GM08714 (cell line): ENCODE measurements at regions not wholly inside any gene's neighbourhood (a gene's known extent, or its start where the extent isn't known, plus 50 kb on each side); places are given as distances from the start of the nearest gene placed in this dataset.
"Not testable (repeated sequence)": the region's sequence is repeated elsewhere in the genome, so short reads cannot be mapped to it uniquely, and the experiment has no call there.

Experiments
- H3K4me3 ChIP-seq: fragments of 200-500 bp; sonication (Bioruptor generic); 2 replicates; pipeline ENCODE4 v1.5.1; 2014; ENCODE audit warnings: mild to moderate bottlenecking, low read length, inconsistent platforms
- ZNF274 ChIP-seq: IDR thresholded peaks from 2 replicates; pipeline ENCODE4 v1.6.1; 2012; ENCODE audit warnings: mild to moderate bottlenecking, low read depth, low read length

GRCh38 chr10:56298941-56299340 lies 62.1 kb downstream of the ZWINT start:
- TF ChIP-seq ZNF274, result no peak
- no peak overlapping the region for H3K4me3 ChIP-seq

GRCh38 chr10:56296618-56297017 lies 64.4 kb downstream of the ZWINT start:
- H3K4me3 ChIP-seq, result no peak overlapping the region
- no peak for TF ChIP-seq ZNF274

- TF ChIP-seq ZNF274, result no peak
- no peak overlapping the region for H3K4me3 ChIP-seq
Observed at GRCh38 chr10:56288403-56288802, 72.7 kb downstream of the ZWINT start.

- no peak for TF ChIP-seq ZNF274
- no peak overlapping the region for H3K4me3 ChIP-seq
Observed at GRCh38 chr10:56286096-56286495, 75.0 kb downstream of the ZWINT start.

GRCh38 chr10:56279270-56279669 lies 81.8 kb downstream of the ZWINT start:
- no peak for TF ChIP-seq ZNF274
- H3K4me3 ChIP-seq, result no peak overlapping the region

GRCh38 chr10:56269181-56269580 lies 91.9 kb downstream of the ZWINT start:
- no peak for TF ChIP-seq ZNF274
- no peak overlapping the region for H3K4me3 ChIP-seq

GRCh38 chr10:56266120-56266519 lies 94.9 kb downstream of the ZWINT start:
- no peak for TF ChIP-seq ZNF274
- no peak overlapping the region for H3K4me3 ChIP-seq

- no peak for TF ChIP-seq ZNF274
- H3K4me3 ChIP-seq, result no peak overlapping the region
Observed at GRCh38 chr10:56258991-56259390, 102.1 kb downstream of the ZWINT start.

- TF ChIP-seq ZNF274, result no peak
Observed at GRCh38 chr10:56258378-56258777, 102.7 kb downstream of the ZWINT start.

GRCh38 chr10:56255298-56255697 lies 105.8 kb downstream of the ZWINT start:
- H3K4me3 ChIP-seq, result no peak overlapping the region
- no peak for TF ChIP-seq ZNF274

More at GRCh38 chr10:56258378-56258777, 102.7 kb downstream of the ZWINT start:
- H3K4me3 ChIP-seq, result no peak overlapping the region

- H3K4me3 ChIP-seq, result no peak overlapping the region
- no peak for TF ChIP-seq ZNF274
Observed at GRCh38 chr10:56240471-56240870, 120.6 kb downstream of the ZWINT start.

- TF ChIP-seq ZNF274, result no peak
- H3K4me3 ChIP-seq, result no peak overlapping the region
Observed at GRCh38 chr10:56231436-56231835, 129.6 kb downstream of the ZWINT start.

GRCh38 chr10:56222237-56222636 lies 138.8 kb downstream of the ZWINT start:
- H3K4me3 ChIP-seq, result no peak overlapping the region
- TF ChIP-seq ZNF274, result no peak

GRCh38 chr10:56212951-56213350 lies 148.1 kb downstream of the ZWINT start:
- TF ChIP-seq ZNF274, result no peak
- H3K4me3 ChIP-seq, result no peak overlapping the region

GRCh38 chr10:56181607-56182006 lies 179.5 kb downstream of the ZWINT start:
- TF ChIP-seq ZNF274, result no peak
- H3K4me3 ChIP-seq, result no peak overlapping the region

- no peak for TF ChIP-seq ZNF274
- no peak overlapping the region for H3K4me3 ChIP-seq
Observed at GRCh38 chr10:56178210-56178609, 182.8 kb downstream of the ZWINT start.

- H3K4me3 ChIP-seq, result not testable (repeated sequence)
Observed at GRCh38 chr10:56155091-56155513, 206.0 kb downstream of the ZWINT start.
